WTC11 (cell line): ENCODE measurements at regions not wholly inside any gene's neighbourhood (a gene's known extent, or its start where the extent isn't known, plus 50 kb on each side); places are given as distances from the start of the nearest gene placed in this dataset.

Source experiments
- CREB1 ChIP-seq: sonication (generic); formaldehyde crosslinking; IDR thresholded peaks from 2 replicates; pipeline ENCODE4 v1.8.0; 2023; ENCODE audit warnings: mild to moderate bottlenecking, missing genetic modification reagents
- CTCF ChIP-seq: fragments of 200-600 bp; IDR thresholded peaks from 2 replicates; pipeline ENCODE4 v1.8.0; 2022; ENCODE audit warnings: antibody characterized with exemption
- FOXP1 ChIP-seq: sonication (generic); formaldehyde crosslinking; IDR thresholded peaks from 2 replicates; pipeline ENCODE4 v1.8.0; 2022; ENCODE audit warnings: missing genetic modification reagents, mild to moderate bottlenecking, moderate library complexity, borderline replicate concordance

GRCh38 chr6:78538002-78538401 is 329.3 kb upstream of the IRAK1BP1 start:
- TF ChIP-seq CTCF (no peak), FOXP1 (no peak), CREB1 (CRISPR knock-in tag) (no peak)
